ENCODE measurements at regions not wholly inside any gene's neighbourhood (a gene's known extent, or its start where the extent isn't known, plus 50 kb on each side); places are given as distances from the start of the nearest gene placed in this dataset.

GRCh38 chr3:66748175-66748876 is 247.5 kb upstream of the LRIG1 start:
- no peaks in the 10 kb centered on the region for H3K36me3 Mint-ChIP-seq (ENCODE audit: low read depth)
- DNase-seq: no peak
- no peaks in the 10 kb centered on the region for H3K9me3 Mint-ChIP-seq
- no peak overlapping the region for H3K4me3 Mint-ChIP-seq
- no peaks in the 10 kb centered on the region for H3K4me1 Mint-ChIP-seq
- TF ChIP-seq, protein P1, sequence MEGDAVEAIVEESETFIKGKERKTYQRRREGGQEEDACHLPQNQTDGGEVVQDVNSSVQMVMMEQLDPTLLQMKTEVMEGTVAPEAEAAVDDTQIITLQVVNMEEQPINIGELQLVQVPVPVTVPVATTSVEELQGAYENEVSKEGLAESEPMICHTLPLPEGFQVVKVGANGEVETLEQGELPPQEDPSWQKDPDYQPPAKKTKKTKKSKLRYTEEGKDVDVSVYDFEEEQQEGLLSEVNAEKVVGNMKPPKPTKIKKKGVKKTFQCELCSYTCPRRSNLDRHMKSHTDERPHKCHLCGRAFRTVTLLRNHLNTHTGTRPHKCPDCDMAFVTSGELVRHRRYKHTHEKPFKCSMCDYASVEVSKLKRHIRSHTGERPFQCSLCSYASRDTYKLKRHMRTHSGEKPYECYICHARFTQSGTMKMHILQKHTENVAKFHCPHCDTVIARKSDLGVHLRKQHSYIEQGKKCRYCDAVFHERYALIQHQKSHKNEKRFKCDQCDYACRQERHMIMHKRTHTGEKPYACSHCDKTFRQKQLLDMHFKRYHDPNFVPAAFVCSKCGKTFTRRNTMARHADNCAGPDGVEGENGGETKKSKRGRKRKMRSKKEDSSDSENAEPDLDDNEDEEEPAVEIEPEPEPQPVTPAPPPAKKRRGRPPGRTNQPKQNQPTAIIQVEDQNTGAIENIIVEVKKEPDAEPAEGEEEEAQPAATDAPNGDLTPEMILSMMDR (IDR thresholded peaks at IDR 0.05): no peak
- no peak overlapping the region for H3K27ac Mint-ChIP-seq
- H3K27me3 Mint-ChIP-seq (ENCODE audit: low read depth, poor library complexity): peaks cover 17% of the 10 kb centered on the region

- no peak overlapping the region for H3K4me3 Mint-ChIP-seq
- H3K27ac Mint-ChIP-seq: no peak overlapping the region
- H3K4me1 Mint-ChIP-seq: no peaks in the 10 kb centered on the region
- TF ChIP-seq, protein P1 (IDR thresholded peaks at IDR 0.05): no peak
- no peaks in the 10 kb centered on the region for H3K36me3 Mint-ChIP-seq (ENCODE audit: low read depth)
- no peak for DNase-seq
- no peaks in the 10 kb centered on the region for H3K9me3 Mint-ChIP-seq
- peaks cover 17% of the 10 kb centered on the region for H3K27me3 Mint-ChIP-seq (ENCODE audit: low read depth, poor library complexity)
Observed at GRCh38 chr3:66751842-66752241, 246.3 kb upstream of the KBTBD8 start.

GRCh38 chr3:66753670-66754069 is 244.4 kb upstream of the KBTBD8 start:
- Mint-ChIP-seq H3K9me3 (no peaks in the 10 kb centered on the region), H3K36me3 (ENCODE audit: low read depth) (no peaks in the 10 kb centered on the region), H3K4me3 (no peak overlapping the region), H3K27ac (no peak overlapping the region), H3K27me3 (ENCODE audit: low read depth, poor library complexity) (peaks cover 14% of the 10 kb centered on the region), H3K4me1 (no peaks in the 10 kb centered on the region)
- DNase-seq: no peak
- TF ChIP-seq, protein P1 (IDR thresholded peaks at IDR 0.05): no peak

- no peaks in the 10 kb centered on the region for H3K36me3 Mint-ChIP-seq (ENCODE audit: low read depth)
- no peak overlapping the region for H3K4me3 Mint-ChIP-seq
- TF ChIP-seq, protein P1 (IDR thresholded peaks at IDR 0.05): no peak
- H3K27ac Mint-ChIP-seq: no peak overlapping the region
- no peaks in the 10 kb centered on the region for H3K9me3 Mint-ChIP-seq
- no peaks in the 10 kb centered on the region for H3K4me1 Mint-ChIP-seq
- DNase-seq: no peak
- peaks cover 9% of the 10 kb centered on the region for H3K27me3 Mint-ChIP-seq (ENCODE audit: low read depth, poor library complexity)
Observed at GRCh38 chr3:66754613-66755012, 243.5 kb upstream of the KBTBD8 start.

- Mint-ChIP-seq H3K27ac (no peak overlapping the region), H3K9me3 (no peaks in the 10 kb centered on the region), H3K4me1 (peaks cover 9% of the 10 kb centered on the region), H3K4me3 (no peak overlapping the region), H3K36me3 (ENCODE audit: low read depth) (no peaks in the 10 kb centered on the region), H3K27me3 (ENCODE audit: low read depth, poor library complexity) (peaks cover 3% of the 10 kb centered on the region)
- TF ChIP-seq, protein P1 (IDR thresholded peaks at IDR 0.05): no peak
- no peak for DNase-seq
Observed at GRCh38 chr3:66755924-66756323, 242.2 kb upstream of the KBTBD8 start.

DNA sequence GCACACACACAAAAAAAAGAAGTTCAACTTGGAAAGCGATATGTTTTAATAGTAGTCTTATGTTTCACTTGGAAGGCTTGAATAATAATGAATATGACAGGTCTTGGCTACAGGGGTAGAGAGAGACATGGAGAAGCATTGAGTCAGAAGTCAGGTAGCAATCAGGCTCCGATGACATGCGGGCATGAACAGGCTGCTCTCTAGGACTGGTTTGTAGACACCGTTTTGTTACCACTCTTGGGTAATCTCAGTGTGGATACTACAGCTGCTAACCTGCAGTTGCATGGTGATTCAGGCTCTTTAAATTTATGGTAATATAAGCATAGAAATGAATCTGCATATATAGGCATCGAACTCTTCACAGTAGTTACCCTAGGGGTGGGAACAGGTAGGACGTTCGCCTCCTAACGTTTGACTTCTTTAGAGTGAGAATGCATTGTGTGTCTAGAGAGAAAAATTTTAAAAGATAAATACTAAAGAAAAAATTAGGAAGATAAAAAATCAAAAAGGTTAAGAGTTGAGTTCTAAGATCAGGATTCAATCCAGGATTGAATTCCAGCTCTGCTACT is 241.6 kb upstream of the KBTBD8 start:
- Mint-ChIP-seq H3K27me3 (ENCODE audit: low read depth, poor library complexity) (peaks cover 3% of the 10 kb centered on the region), H3K36me3 (ENCODE audit: low read depth) (no peaks in the 10 kb centered on the region), H3K27ac (no peak overlapping the region), H3K9me3 (no peaks in the 10 kb centered on the region), H3K4me1 (peaks cover 15% of the 10 kb centered on the region), H3K4me3 (no peak overlapping the region)
- TF ChIP-seq, protein P1 (IDR thresholded peaks at IDR 0.05): no peak
- no peak for DNase-seq
